HepG2 (cell line): ENCODE measurements at regions not wholly inside any gene's neighbourhood (a gene's known extent, or its start where the extent isn't known, plus 50 kb on each side); places are given as distances from the start of the nearest gene placed in this dataset.

Experiments used
- ATAC-seq: fragments of 200-7000 bp; cut with Tn5 transposase; 3 replicates; pipeline ENCODE4 v1.9.1; 2020; ENCODE audit warnings: mild to moderate bottlenecking, moderate library complexity
- BruUV-seq: library from RNA; stranded (reverse); fragments of 400-500 nt; replicated peaks from 2 replicates; lab custom pipeline; 2021; lab: Mats Ljungman, UMichigan
- CTCF ChIA-PET: fragments of 300-600 bp; formaldehyde crosslinking; extraction: SDS; loops from one replicate; lab custom pipeline; 2021; ENCODE audit warnings: low total read pairs, inconsistent platforms, low intra/inter-chr PET ratio; lab: Yijun Ruan, JAX
- POLR2A ChIA-PET: fragments of 350-600 bp; sonication (Branson Sonifier 250); formaldehyde crosslinking; loops from one replicate; lab custom pipeline; 2020; ENCODE audit warnings: antibody characterized with exemption, inconsistent platforms; lab: Yijun Ruan, JAX
- DNase-seq: peaks from one replicate; pipeline ENCODE4 v3.0.0-alpha.2; 2015; ENCODE audit warnings: low spot score
- FAIRE-seq: peaks from 3 replicates; lab custom pipeline; 2011; peaks lifted over from hg19 to GRCh38; lab: Jason Lieb, UNC
- H2AFZ ChIP-seq: one replicate; pipeline ENCODE4 v1.6.1; 2011; ENCODE audit warnings: low read length, inconsistent platforms
- H3K27ac ChIP-seq: fragments of 300-600 bp; 3 replicates; pipeline ENCODE4 v1.8.0; 2011; ENCODE audit warnings: mixed run types, mild to moderate bottlenecking, mixed read lengths, low read length, inconsistent platforms; ENCODE audit not compliant: insufficient read depth; ENCODE audit errors: extremely low read length
- H3K27me3 ChIP-seq, 2 experiments: fragments of 200-600 bp in 1 of 2; 2 replicates in 1 of 2; 3 replicates in 1 of 2; pipeline versions ENCODE4 v1.6.0 to v1.8.0; 2011; ENCODE audit warnings: low read length in 2 of 2, mild to moderate bottlenecking in 2 of 2, moderate library complexity in 2 of 2, inconsistent platforms in 1 of 2; ENCODE audit not compliant: insufficient read depth in 2 of 2, control insufficient read depth in 1 of 2
- H3K36me3 ChIP-seq, 2 experiments: fragments of 200-600 bp in 1 of 2; replicated peaks in 1 of 2; 2 replicates in 1 of 2; 3 replicates in 1 of 2; pipeline versions ENCODE4 v1.5.1 to v1.8.0; 2011; ENCODE audit warnings: low read length in 2 of 2, inconsistent platforms in 1 of 2; ENCODE audit not compliant: insufficient read depth in 2 of 2, control insufficient read depth in 1 of 2
- H3K4me1 ChIP-seq: 2 replicates; pipeline ENCODE4 v1.5.1; 2012; ENCODE audit warnings: low read length, inconsistent platforms; ENCODE audit not compliant: insufficient read depth
- H3K4me2 ChIP-seq: 2 replicates; pipeline ENCODE4 v1.6.0; 2011; ENCODE audit warnings: low read depth, low read length, inconsistent platforms
- H3K4me3 ChIP-seq, 3 experiments: fragments of 200-600 bp in 1 of 3; sonication (generic), shearing (Covaris generic) in 1 of 3; replicated peaks in 1 of 3; 2 replicates each; pipeline ENCODE4 v1.5.1; 2011 to 2016; ENCODE audit warnings: low read length in 3 of 3, inconsistent platforms in 2 of 3, low read depth in 2 of 3, mild to moderate bottlenecking in 2 of 3, control low read depth in 1 of 3, mixed read lengths in 1 of 3; ENCODE audit not compliant: insufficient read depth in 1 of 3
- H3K79me2 ChIP-seq: one replicate; pipeline ENCODE4 v1.6.1; 2011; ENCODE audit warnings: low read length, inconsistent platforms; ENCODE audit not compliant: insufficient read depth
- H3K9ac ChIP-seq: 2 replicates; pipeline ENCODE4 v1.6.0; 2011; ENCODE audit warnings: mild to moderate bottlenecking, low read depth, low read length, inconsistent platforms; ENCODE audit not compliant: insufficient read depth
- H3K9me3 ChIP-seq: 2 replicates; pipeline ENCODE4 v1.5.1; 2012; ENCODE audit warnings: mild to moderate bottlenecking, low read length
- H4K20me1 ChIP-seq: 2 replicates; pipeline ENCODE4 v1.6.0; 2011; ENCODE audit warnings: inconsistent platforms, mild to moderate bottlenecking, low read length, moderate library complexity; ENCODE audit not compliant: insufficient read depth
- EED ChIP-seq: sonication (generic); formaldehyde crosslinking; IDR thresholded peaks from 2 replicates; pipeline ENCODE4 v1.5.0; 2020; ENCODE audit warnings: mild to moderate bottlenecking, missing genetic modification reagents
- RXRA ChIP-seq: sonication (generic); formaldehyde crosslinking; IDR thresholded peaks from 2 replicates; pipeline ENCODE4 v1.5.1; 2020; ENCODE audit warnings: missing genetic modification reagents
- ZBTB7A ChIP-seq: sonication (generic); formaldehyde crosslinking; IDR thresholded peaks from 2 replicates; pipeline ENCODE4 v1.8.0; 2022; ENCODE audit warnings: mild to moderate bottlenecking, missing genetic modification reagents
- ZNF251 ChIP-seq: sonication (generic); formaldehyde crosslinking; IDR thresholded peaks from 2 replicates; pipeline ENCODE4 v1.9.0; 2021; ENCODE audit warnings: mild to moderate bottlenecking, missing genetic modification reagents
- ZSCAN9 ChIP-seq: IDR thresholded peaks from 2 replicates; pipeline ENCODE4 v1.6.1; 2016; ENCODE audit warnings: borderline replicate concordance
- WGBS: methylation state at CpG from one replicate; pipeline ENCODE4 v1.1.6; 2017; ENCODE audit warnings: low lambda C conversion rate; 5-methylcytosine and 5-hydroxymethylcytosine counted together
- in situ Hi-C: cut with HindIII; loops from 2 replicates; pipeline ENCODE4 v1.10.0; 2017; ENCODE audit warnings: low pct_unique_long_range_greater_than_20kb; ENCODE audit not compliant: extremely low pct_ligation_motif_present
- intact Hi-C: fragments of 100-400 bp; cut with micrococcal nuclease; formaldehyde crosslinking; loops from one replicate; pipeline ENCODE4 v1.10.0; 2022; ENCODE audit not compliant: unreplicated experiment

DNA sequence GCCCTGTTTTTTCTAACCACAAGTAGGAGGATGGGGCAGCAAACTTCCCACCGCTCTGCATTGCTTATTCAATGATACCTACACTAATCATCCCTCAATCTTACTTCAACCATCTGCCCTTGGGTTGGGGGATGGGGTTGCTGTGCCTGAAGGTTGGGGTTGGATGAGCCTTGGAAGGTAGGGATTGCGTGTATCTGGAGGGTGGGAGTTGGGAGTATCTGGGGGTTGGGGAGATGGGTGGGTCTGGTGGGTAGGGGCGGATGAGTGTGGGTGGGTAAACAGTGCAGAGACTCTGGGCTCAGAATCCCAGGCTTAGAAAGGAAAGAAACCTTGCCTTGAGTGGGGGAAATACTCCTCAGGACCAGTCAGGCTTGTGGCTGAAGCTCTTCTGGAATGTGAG is 467.4 kb downstream of the DIRAS2 start:
- no peak overlapping the region for H3K4me2 ChIP-seq
- no peak overlapping the region for H3K27ac ChIP-seq
- no peaks in the 10 kb centered on the region for H3K79me2 ChIP-seq
- ChIA-PET CTCF (no interaction called here), POLR2A (no interaction called here)
- no peak overlapping the region for H3K9ac ChIP-seq
- in situ Hi-C loops, result no loop called here
- H3K27me3 ChIP-seq, result no peaks in the 10 kb centered on the region
- peaks cover 10% of the 10 kb centered on the region for H3K9me3 ChIP-seq
- FAIRE-seq (no peak), DNase-seq (no peak)
- BruUV-seq, result no TSS peak
- H3K36me3 ChIP-seq, result no peaks in the 10 kb centered on the region
- H2AFZ ChIP-seq, result no peak overlapping the region
- no peak overlapping the region for H3K4me3 ChIP-seq
- intact Hi-C loops, result no loop called here
- TF ChIP-seq ZSCAN9 (CRISPR knock-in tag), result no peak
- TF ChIP-seq, all 625 proteins: peak for 0
- ATAC-seq, result no peak
- 7% methylated on average over 3 of the region's 3 CpGs for WGBS
- Histone ChIP-seq H3K4me1 (no peaks in the 10 kb centered on the region; the same call in 1 of the 2 replicates), H4K20me1 (no peaks in the 10 kb centered on the region)

DNA sequence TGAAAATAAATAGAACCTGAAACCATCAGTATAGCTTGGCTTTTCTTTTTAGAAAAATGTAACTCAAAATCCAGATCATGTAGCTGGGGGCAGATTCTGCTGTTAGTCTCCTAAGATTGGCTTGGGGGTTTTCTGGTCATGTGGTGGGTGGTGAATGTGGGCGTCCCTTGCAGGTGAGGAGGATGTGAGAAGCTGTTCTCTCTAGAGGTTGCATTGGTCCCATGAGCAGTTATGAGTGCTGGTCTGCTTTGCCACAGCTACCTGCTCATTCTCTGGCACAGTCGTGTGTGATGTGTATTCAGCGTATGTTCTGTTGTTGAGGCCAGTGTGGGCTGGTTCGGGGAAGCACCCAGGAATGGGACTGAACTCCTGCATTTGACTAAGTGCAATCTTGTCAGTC is 466.8 kb downstream of the DIRAS2 start:
- 44% methylated on average over 3 of the region's 4 CpGs for WGBS
- Histone ChIP-seq H3K4me2 (no peak overlapping the region), H3K4me1 (no peaks in the 10 kb centered on the region), H3K9me3 (peaks cover 7% of the 10 kb centered on the region), H3K79me2 (no peaks in the 10 kb centered on the region), H3K27me3 (no peaks in the 10 kb centered on the region), H3K36me3 (no peaks in the 10 kb centered on the region), H4K20me1 (no peaks in the 10 kb centered on the region), H3K4me3 (no peak overlapping the region), H3K9ac (no peak overlapping the region), H3K27ac (no peak overlapping the region), H2AFZ (no peak overlapping the region)
- POLR2A ChIA-PET, result no interaction called here
- TF ChIP-seq ZNF251 (CRISPR knock-in tag) (no peak), RXRA (CRISPR knock-in tag) (no peak), EED (CRISPR knock-in tag) (no peak), ZBTB7A (CRISPR knock-in tag) (no peak)
- no peak for FAIRE-seq
- no peak for DNase-seq
- no peak for ATAC-seq
- CTCF ChIA-PET, result no interaction called here
- intact Hi-C loops (no loop called here), in situ Hi-C loops (no loop called here)
- no TSS peak for BruUV-seq
